OCI-LY1 (cell line): ENCODE measurements at regions not wholly inside any gene's neighbourhood (a gene's known extent, or its start where the extent isn't known, plus 50 kb on each side); places are given as distances from the start of the nearest gene placed in this dataset.

Source experiments
- H2AFZ ChIP-seq: fragments of 200-600 bp; sonication (generic), shearing (Covaris generic); 2 replicates; pipeline ENCODE4 v1.6.0; 2014; ENCODE audit warnings: antibody characterized with exemption, mild to moderate bottlenecking, low read length
- H3F3A ChIP-seq: fragments of 200-600 bp; sonication (generic), shearing (Covaris generic); 2 replicates; pipeline ENCODE4 v1.6.0; 2014; ENCODE audit warnings: mild to moderate bottlenecking, antibody characterized with exemption, low read length, moderate library complexity; ENCODE audit not compliant: insufficient read depth
- H3K27ac ChIP-seq: fragments of 200-600 bp; sonication (generic); 2 replicates; pipeline ENCODE4 v1.5.1; 2014; ENCODE audit warnings: low read length, mixed run types, mild to moderate bottlenecking, low read depth; ENCODE audit not compliant: poor library complexity, severe bottlenecking
- H3K27me3 ChIP-seq: fragments of 200-600 bp; sonication (generic); 2 replicates; pipeline ENCODE4 v1.6.0; 2014; ENCODE audit warnings: antibody characterized with exemption, mild to moderate bottlenecking, low read length, moderate library complexity; ENCODE audit not compliant: insufficient read depth
- H3K36me3 ChIP-seq: fragments of 200-600 bp; sonication (generic); 2 replicates; pipeline ENCODE4 v1.6.1; 2014; ENCODE audit warnings: mild to moderate bottlenecking, antibody characterized with exemption, low read length, moderate library complexity, mixed read lengths; ENCODE audit not compliant: insufficient read depth
- H3K4me1 ChIP-seq: fragments of 200-600 bp; sonication (generic); 2 replicates; pipeline ENCODE4 v1.5.1; 2014; ENCODE audit warnings: mild to moderate bottlenecking, low read length, moderate library complexity; ENCODE audit not compliant: insufficient read depth, severe bottlenecking
- H3K4me2 ChIP-seq: fragments of 200-600 bp; sonication (generic), shearing (Covaris generic); 2 replicates; pipeline ENCODE4 v1.6.1; 2014; ENCODE audit warnings: low read length
- H3K4me3 ChIP-seq: fragments of 200-600 bp; sonication (generic); 2 replicates; pipeline ENCODE4 v1.5.1; 2014; ENCODE audit warnings: low read length, low read depth, mild to moderate bottlenecking, mixed read lengths; ENCODE audit not compliant: poor library complexity, severe bottlenecking
- H3K79me2 ChIP-seq: fragments of 200-600 bp; shearing (Covaris generic); 2 replicates; pipeline ENCODE4 v1.6.1; 2016; ENCODE audit warnings: mixed run types, low read length, mixed read lengths; ENCODE audit not compliant: insufficient read depth
- H3K9ac ChIP-seq: fragments of 200-600 bp; sonication (generic), shearing (Covaris generic); 2 replicates; pipeline ENCODE4 v1.6.1; 2014; ENCODE audit warnings: mild to moderate bottlenecking, low read length, mixed read lengths
- H3K9me2 ChIP-seq: fragments of 200-600 bp; sonication (generic), shearing (Covaris generic); 2 replicates; pipeline ENCODE4 v1.6.1; 2014; ENCODE audit warnings: low read depth, mild to moderate bottlenecking, low read length, mixed read lengths
- H3K9me3 ChIP-seq: fragments of 200-600 bp; shearing (Covaris generic); 2 replicates; pipeline ENCODE4 v1.6.1; 2014; ENCODE audit warnings: low read length, mixed read lengths
- H4K20me1 ChIP-seq: fragments of 200-600 bp; sonication (generic), shearing (Covaris generic); 2 replicates; pipeline ENCODE4 v1.6.0; 2016; ENCODE audit warnings: mild to moderate bottlenecking, low read length; ENCODE audit not compliant: insufficient read depth
- CTCF ChIP-seq: fragments of 200-600 bp; sonication (generic), shearing (Covaris generic); IDR thresholded peaks from 2 replicates; pipeline ENCODE4 v1.5.1; 2017; ENCODE audit warnings: mild to moderate bottlenecking, antibody characterized with exemption, low read length, moderate library complexity, mixed read lengths
- EZH2 ChIP-seq: fragments of 200-600 bp; sonication (generic), shearing (Covaris generic); IDR thresholded peaks from 2 replicates; pipeline ENCODE4 v1.8.0; 2017; ENCODE audit warnings: borderline replicate concordance, mixed run types, mild to moderate bottlenecking, antibody characterized with exemption, low read length, moderate library complexity, mixed read lengths

- no peaks in the 10 kb centered on the region for H3K9me2 ChIP-seq
- no peak overlapping the region for H3K9ac ChIP-seq
- H3K9me3 ChIP-seq, result no peaks in the 10 kb centered on the region
- H3F3A ChIP-seq, result no peaks in the 10 kb centered on the region
- TF ChIP-seq EZH2, result no peak
- no peak for TF ChIP-seq CTCF
- H3K4me3 ChIP-seq, result no peak overlapping the region
- H2AFZ ChIP-seq, result no peak overlapping the region
- H3K4me2 ChIP-seq, result no peak overlapping the region
- no peaks in the 10 kb centered on the region for H3K27me3 ChIP-seq
- H3K4me1 ChIP-seq, result no peaks in the 10 kb centered on the region
- no peaks in the 10 kb centered on the region for H3K36me3 ChIP-seq
- H4K20me1 ChIP-seq, result no peaks in the 10 kb centered on the region
- no peak overlapping the region for H3K27ac ChIP-seq
- H3K79me2 ChIP-seq, result no peaks in the 10 kb centered on the region
These were observed 1596.6 kb downstream of the SLITRK5 start for GRCh38 chr13:89267734-89268133.

- Histone ChIP-seq H2AFZ (no peak overlapping the region), H4K20me1 (no peaks in the 10 kb centered on the region), H3K4me1 (no peaks in the 10 kb centered on the region), H3K36me3 (no peaks in the 10 kb centered on the region), H3K9ac (no peak overlapping the region), H3K4me3 (no peak overlapping the region), H3K27me3 (no peaks in the 10 kb centered on the region), H3K4me2 (no peak overlapping the region), H3K79me2 (no peaks in the 10 kb centered on the region), H3K9me3 (no peaks in the 10 kb centered on the region), H3F3A (no peaks in the 10 kb centered on the region), H3K9me2 (no peaks in the 10 kb centered on the region), H3K27ac (no peak overlapping the region)
- no peak for TF ChIP-seq EZH2
- no peak for TF ChIP-seq CTCF
These were observed 1598.6 kb downstream of the SLITRK5 start for GRCh38 chr13:89269737-89270136.

- Histone ChIP-seq H3K4me3 (no peak overlapping the region), H3K36me3 (no peaks in the 10 kb centered on the region), H3K9me2 (no peaks in the 10 kb centered on the region), H3K4me1 (no peaks in the 10 kb centered on the region), H3K27ac (no peak overlapping the region), H4K20me1 (no peaks in the 10 kb centered on the region), H3K4me2 (no peak overlapping the region), H3K9me3 (no peaks in the 10 kb centered on the region), H3K79me2 (no peaks in the 10 kb centered on the region), H3K27me3 (no peaks in the 10 kb centered on the region), H3K9ac (no peak overlapping the region), H2AFZ (no peak overlapping the region), H3F3A (no peaks in the 10 kb centered on the region)
- TF ChIP-seq EZH2 (no peak), CTCF (no peak)
These were observed 1599.6 kb downstream of the SLITRK5 start for GRCh38 chr13:89270736-89271135.
